ENCODE measurements at regions not wholly inside any gene's neighbourhood (a gene's known extent, or its start where the extent isn't known, plus 50 kb on each side); places are given as distances from the start of the nearest gene placed in this dataset.

DNA sequence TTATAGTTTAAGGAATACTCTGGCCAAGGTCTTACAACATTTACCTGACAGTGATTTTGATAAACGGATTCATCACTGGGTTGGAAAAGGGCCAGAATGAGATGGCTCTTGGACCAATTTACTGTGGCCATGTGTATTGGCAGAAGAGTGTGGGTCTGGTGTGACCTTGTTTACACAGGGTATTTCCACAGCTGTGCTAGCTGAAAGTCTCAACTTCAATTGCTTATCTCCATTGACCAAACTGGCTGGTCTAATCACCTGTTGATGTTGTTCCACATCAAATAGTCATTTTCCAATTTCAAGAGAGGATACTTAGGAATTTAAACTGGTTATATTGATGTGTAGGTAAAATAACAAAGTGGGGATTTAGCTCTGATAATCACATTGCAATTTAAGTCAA lies 501.6 kb upstream of the MAP3K7 start:
- no peak overlapping the region for H3K27ac ChIP-seq
- TF ChIP-seq, protein P1, sequence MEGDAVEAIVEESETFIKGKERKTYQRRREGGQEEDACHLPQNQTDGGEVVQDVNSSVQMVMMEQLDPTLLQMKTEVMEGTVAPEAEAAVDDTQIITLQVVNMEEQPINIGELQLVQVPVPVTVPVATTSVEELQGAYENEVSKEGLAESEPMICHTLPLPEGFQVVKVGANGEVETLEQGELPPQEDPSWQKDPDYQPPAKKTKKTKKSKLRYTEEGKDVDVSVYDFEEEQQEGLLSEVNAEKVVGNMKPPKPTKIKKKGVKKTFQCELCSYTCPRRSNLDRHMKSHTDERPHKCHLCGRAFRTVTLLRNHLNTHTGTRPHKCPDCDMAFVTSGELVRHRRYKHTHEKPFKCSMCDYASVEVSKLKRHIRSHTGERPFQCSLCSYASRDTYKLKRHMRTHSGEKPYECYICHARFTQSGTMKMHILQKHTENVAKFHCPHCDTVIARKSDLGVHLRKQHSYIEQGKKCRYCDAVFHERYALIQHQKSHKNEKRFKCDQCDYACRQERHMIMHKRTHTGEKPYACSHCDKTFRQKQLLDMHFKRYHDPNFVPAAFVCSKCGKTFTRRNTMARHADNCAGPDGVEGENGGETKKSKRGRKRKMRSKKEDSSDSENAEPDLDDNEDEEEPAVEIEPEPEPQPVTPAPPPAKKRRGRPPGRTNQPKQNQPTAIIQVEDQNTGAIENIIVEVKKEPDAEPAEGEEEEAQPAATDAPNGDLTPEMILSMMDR (conservative IDR thresholded peaks at IDR 0.05; ENCODE audit: low read depth) = no peak
- ChIA-PET POLR2A (ENCODE audit: low non-redundant PET) (no interaction called here), CTCF (no interaction called here)
- no peak for DNase-seq (ENCODE audit: low spot score)

DNA sequence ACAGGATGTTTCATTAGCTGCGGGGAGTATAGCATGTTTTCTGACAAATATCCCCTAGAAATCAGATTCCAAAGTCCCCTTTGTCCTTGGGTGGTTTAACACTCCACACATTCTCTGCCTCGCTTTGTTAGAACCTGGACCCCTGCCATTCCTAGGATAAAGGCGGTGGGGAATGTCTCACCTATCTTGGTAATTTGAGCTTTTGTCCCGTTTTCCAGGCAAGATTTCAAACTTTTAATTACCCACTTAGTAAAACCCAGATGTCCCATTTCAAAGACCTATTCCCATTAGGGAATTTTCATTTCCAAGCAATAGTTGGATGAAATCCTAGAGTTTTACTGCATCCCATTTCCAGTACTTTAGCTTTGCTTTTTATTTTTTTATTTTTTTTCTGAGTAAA lies 501.0 kb upstream of the MAP3K7 start:
- ChIA-PET CTCF (interaction anchor here (1.0 kb wide), 1 partner anchor 24 kb away, joined by 3 read pairs; no protein-coding TSS in a partner anchor), POLR2A (ENCODE audit: low non-redundant PET) (no interaction called here)
- no peak for DNase-seq (ENCODE audit: low spot score)
- TF ChIP-seq, protein P1 (conservative IDR thresholded peaks at IDR 0.05; ENCODE audit: low read depth) = no peak
- H3K27ac ChIP-seq = no peak overlapping the region

DNA sequence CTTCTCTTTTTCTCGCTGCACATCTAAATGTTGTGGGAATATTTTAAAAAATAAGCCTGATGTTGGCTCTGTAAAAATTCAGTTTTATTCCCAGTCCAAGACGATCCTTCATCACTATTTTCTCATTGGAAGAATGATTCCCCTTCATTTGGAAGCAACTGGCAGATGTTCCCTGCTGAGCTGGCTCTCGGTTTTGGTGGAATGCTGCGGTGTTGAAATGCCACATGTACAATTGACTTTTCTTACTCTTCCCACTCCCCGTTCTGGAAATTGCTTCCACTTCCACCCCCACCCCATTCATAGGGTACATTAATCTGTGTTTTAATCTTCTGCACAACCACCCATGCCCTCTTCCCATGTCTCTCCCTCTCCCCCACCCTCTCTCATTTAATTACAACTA lies 496.3 kb upstream of the MAP3K7 start:
- DNase-seq (ENCODE audit: low spot score) = no peak
- H3K27ac ChIP-seq = no peak overlapping the region
- POLR2A ChIA-PET (ENCODE audit: low non-redundant PET) = no interaction called here
- TF ChIP-seq, protein P1 (conservative IDR thresholded peaks at IDR 0.05; ENCODE audit: low read depth) = no peak
- CTCF ChIA-PET = interaction anchor here (0.7 to 0.8 kb wide), 2 partner anchors 182 to 232 kb away, joined by 4 to 5 read pairs; no protein-coding TSS in a partner anchor

DNA sequence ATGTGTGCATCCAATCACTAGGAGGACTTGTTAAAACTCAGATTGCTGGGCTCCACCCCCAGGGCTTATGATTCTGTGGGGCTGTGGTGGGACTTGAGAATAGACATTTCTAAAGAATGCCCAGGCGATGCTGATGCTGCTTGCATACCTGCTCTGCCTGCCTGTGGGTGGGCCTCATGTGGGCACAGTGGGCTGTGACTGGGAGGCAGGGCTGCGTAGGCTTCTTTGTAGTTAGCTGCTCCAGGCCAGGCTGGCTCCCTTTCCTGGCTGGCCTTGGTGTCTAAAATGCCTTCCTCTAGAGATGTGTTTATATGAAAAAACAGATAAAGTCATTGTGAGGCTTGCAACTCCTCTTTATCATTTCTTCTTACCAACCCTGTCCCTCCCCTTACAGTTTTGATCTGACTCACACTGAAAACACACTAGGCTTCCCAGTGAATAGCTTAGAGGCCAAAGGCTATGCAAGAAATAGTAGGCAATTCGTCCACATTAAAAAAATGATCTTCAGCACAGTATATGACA lies 495.5 kb upstream of the MAP3K7 start:
- H3K27ac ChIP-seq = no peak overlapping the region
- TF ChIP-seq, protein P1 (conservative IDR thresholded peaks at IDR 0.05; ENCODE audit: low read depth) = no peak
- CTCF ChIA-PET = interaction anchor here (0.5 to 1.5 kb wide), 4 partner anchors 13 to 911 kb away, joined by 3 to 8 read pairs (median 3); no protein-coding TSS in a partner anchor
- no peak for DNase-seq (ENCODE audit: low spot score)
- POLR2A ChIA-PET (ENCODE audit: low non-redundant PET) = no interaction called here

DNA sequence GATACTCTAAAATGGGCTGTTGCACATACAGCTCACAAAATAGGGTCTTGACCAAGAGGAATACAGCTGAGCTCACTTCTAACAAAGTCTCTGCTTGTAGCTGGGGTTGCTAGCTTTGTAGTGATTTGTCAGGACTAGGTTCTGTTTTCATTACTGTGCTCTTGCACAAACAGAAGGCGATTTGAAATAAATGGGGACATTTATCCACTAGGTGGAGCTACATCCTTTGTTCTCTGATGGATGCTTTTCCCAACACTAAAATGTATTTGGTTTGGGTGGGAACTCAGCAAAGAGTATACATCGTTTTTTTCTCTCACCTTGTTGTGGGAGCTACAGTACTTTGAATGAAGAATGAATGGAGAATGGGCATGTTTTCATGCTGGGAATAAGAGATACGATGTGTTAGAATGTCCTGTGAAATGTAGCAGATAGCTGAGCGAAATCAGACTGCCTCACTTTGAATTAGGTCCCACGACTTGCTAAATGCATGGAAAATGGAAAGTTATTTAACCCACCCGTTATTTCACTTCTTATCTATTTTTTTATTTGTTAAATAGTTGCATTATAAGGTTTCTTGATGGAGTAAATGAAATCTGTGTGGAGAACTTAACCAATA lies 494.7 kb upstream of the MAP3K7 start:
- H3K27ac ChIP-seq = no peak overlapping the region
- TF ChIP-seq, protein P1 (conservative IDR thresholded peaks at IDR 0.05; ENCODE audit: low read depth) = peak; percentile 74
- DNase-seq (ENCODE audit: low spot score) = peak; percentile 40
- POLR2A ChIA-PET (ENCODE audit: low non-redundant PET) = no interaction called here
- CTCF ChIA-PET = interaction anchor here (0.5 to 1.5 kb wide), 11 partner anchors 11 to 1995 kb away, joined by 3 to 8 read pairs (median 3); no protein-coding TSS in a partner anchor

DNA sequence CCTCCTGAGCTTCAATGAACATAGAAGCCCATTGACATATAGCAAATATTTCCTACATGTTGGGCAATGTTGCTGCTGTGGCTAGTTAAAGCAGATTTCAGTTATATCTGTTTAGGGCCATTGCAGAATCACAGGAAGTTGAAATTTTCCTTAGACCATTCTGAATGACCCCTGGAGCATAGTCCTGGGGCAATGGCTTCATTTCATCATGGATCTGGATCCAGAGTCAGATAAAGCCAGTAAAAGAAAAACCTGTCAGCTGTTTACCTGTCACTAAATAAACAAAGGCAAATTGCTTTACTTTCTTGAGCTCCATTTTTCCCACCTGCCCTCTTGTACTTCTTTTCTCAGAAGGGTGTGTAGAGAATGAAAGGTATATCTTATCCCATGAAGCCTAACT lies 494.0 kb upstream of the MAP3K7 start:
- TF ChIP-seq, protein P1 (conservative IDR thresholded peaks at IDR 0.05; ENCODE audit: low read depth) = no peak
- no peak overlapping the region for H3K27ac ChIP-seq
- ChIA-PET POLR2A (ENCODE audit: low non-redundant PET) (no interaction called here), CTCF (interaction anchor here (0.6 to 1.5 kb wide), 6 partner anchors 12 to 365 kb away, joined by 3 to 8 read pairs (median 3); no protein-coding TSS in a partner anchor)
- DNase-seq (ENCODE audit: low spot score) = no peak
